ENCODE measurements at regions not wholly inside any gene's neighbourhood (a gene's known extent, or its start where the extent isn't known, plus 50 kb on each side); places are given as distances from the start of the nearest gene placed in this dataset.

DNA sequence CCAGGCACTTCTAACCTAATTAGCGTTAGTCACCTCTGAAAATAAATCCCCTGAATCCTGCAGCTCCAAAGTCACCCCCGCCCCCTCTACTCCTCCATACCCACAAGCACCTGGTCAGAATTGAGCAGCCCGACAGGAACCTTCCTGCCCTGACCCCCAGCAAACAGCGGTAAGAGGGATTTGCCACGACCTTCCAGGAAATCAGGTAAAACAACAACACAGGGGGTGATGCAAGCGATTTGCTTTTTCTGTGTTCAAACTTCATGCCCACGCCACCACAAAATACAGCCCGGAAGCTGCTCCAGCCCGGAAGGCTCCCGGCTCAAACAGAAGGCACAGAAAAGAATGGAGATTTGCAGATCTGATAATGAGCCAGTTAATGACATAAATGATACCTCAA, 367.1 kb downstream of the GPD2 start:
- TF ChIP-seq CTCF (IDR thresholded peaks at IDR 0.05; ENCODE audit: insufficient read depth, low read depth, low read length) = no peak
- no peak for TF ChIP-seq EZH2 (IDR thresholded peaks at IDR 0.05; ENCODE audit: insufficient read depth, low read length)

Data from astrocyte (in vitro differentiated cells and primary cell).